Cardiac fibroblast (primary cell): ENCODE measurements at regions not wholly inside any gene's neighbourhood (a gene's known extent, or its start where the extent isn't known, plus 50 kb on each side); places are given as distances from the start of the nearest gene placed in this dataset.

ENCODE experiments used
- DNase-seq, 2 donors: peaks; one replicate each; pipeline versions ENCODE4 v3.0.0 to v3.0.0-alpha.2; 2010; ENCODE audit warnings: low read depth in 2 of 2
- H3K4me3 ChIP-seq, 2 donors: replicated peaks in 1 of 2; 1 replicate in 1 of 2; 2 replicates in 1 of 2; pipeline ENCODE4 v1.5.1; 2011; ENCODE audit warnings: low read depth in 2 of 2, low read length in 2 of 2, mild to moderate bottlenecking in 2 of 2, moderate library complexity in 1 of 2
- CTCF ChIP-seq: IDR thresholded peaks from one replicate; pipeline ENCODE4 v1.5.1; 2011; ENCODE audit warnings: low read depth, mild to moderate bottlenecking, low read length, inconsistent platforms

GRCh38 chr1:55912438-55912837, 666.9 kb downstream of the PLPP3 start:
- no peak for DNase-seq
- no peak for TF ChIP-seq CTCF
- H3K4me3 ChIP-seq = no peak overlapping the region

GRCh38 chr1:55904541-55904940, 674.8 kb downstream of the PLPP3 start:
- no peak overlapping the region for H3K4me3 ChIP-seq
- TF ChIP-seq CTCF = no peak
- no peak for DNase-seq

- TF ChIP-seq CTCF = no peak
- DNase-seq = peak; percentile 79 to 90
- no peak overlapping the region for H3K4me3 ChIP-seq
Measured at GRCh38 chr1:55898181-55898580, 681.2 kb downstream of the PLPP3 start.

- no peak overlapping the region for H3K4me3 ChIP-seq
- no peak for DNase-seq
- no peak for TF ChIP-seq CTCF
Measured at GRCh38 chr1:55896210-55896609, 681.0 kb upstream of the USP24 start.

- no peak overlapping the region for H3K4me3 ChIP-seq
- DNase-seq = peak; percentile 78 to 79
- TF ChIP-seq CTCF = no peak
Measured at GRCh38 chr1:55894521-55894920, 679.4 kb upstream of the USP24 start.

- no peak overlapping the region for H3K4me3 ChIP-seq
- DNase-seq = peak; percentile 70 to 84
- peak; percentile 24 for TF ChIP-seq CTCF
Measured at GRCh38 chr1:55893155-55893554, 678.0 kb upstream of the USP24 start.

- no peak for DNase-seq
- TF ChIP-seq CTCF = no peak
- no peak overlapping the region for H3K4me3 ChIP-seq
Measured at GRCh38 chr1:55888685-55889317, 673.6 kb upstream of the USP24 start.
